H1 (cell line): ENCODE measurements at regions not wholly inside any gene's neighbourhood (a gene's known extent, or its start where the extent isn't known, plus 50 kb on each side); places are given as distances from the start of the nearest gene placed in this dataset.

ENCODE experiments used
- CTCF ChIA-PET: fragments of 300-600 bp; sonication (Branson Sonifier 250); formaldehyde crosslinking; loops from one replicate; lab custom pipeline; 2021; ENCODE audit not compliant: partially characterized antibody; lab: Charles Lee
- POLR2A ChIA-PET: fragments of 300-600 bp; sonication (Branson Sonifier 250); formaldehyde crosslinking; loops from one replicate; lab custom pipeline; 2021; ENCODE audit warnings: inconsistent platforms; ENCODE audit not compliant: partially characterized antibody; lab: Charles Lee
- DNase-seq, 2 experiments: peaks; one replicate each; pipeline versions ENCODE4 v3.0.0 to v3.0.0-alpha.2; 2010 to 2022; ENCODE audit warnings: low spot score in 2 of 2, low read depth in 1 of 2, mixed read lengths in 1 of 2
- FAIRE-seq: peaks from 2 replicates; lab custom pipeline; 2011; peaks lifted over from hg19 to GRCh38; lab: Jason Lieb, UNC
- H2AFZ ChIP-seq: 2 replicates; pipeline ENCODE4 v1.8.1; 2012; ENCODE audit warnings: low read length, inconsistent platforms
- H2AK5ac ChIP-seq: 2 replicates; pipeline ENCODE4 v1.6.1; 2013; ENCODE audit warnings: low read depth, low read length
- H2BK120ac ChIP-seq: replicated peaks from 2 replicates; pipeline ENCODE3; 2013; ENCODE audit warnings: low read depth, low read length, inconsistent platforms
- H2BK12ac ChIP-seq: 2 replicates; pipeline ENCODE4 v1.6.1; 2013; ENCODE audit warnings: low read depth, low read length
- H2BK15ac ChIP-seq: 2 replicates; pipeline ENCODE4 v1.6.1; 2013; ENCODE audit warnings: low read length
- H2BK20ac ChIP-seq: 2 replicates; pipeline ENCODE4 v1.6.1; 2013; ENCODE audit warnings: low read length
- H2BK5ac ChIP-seq: 2 replicates; pipeline ENCODE4 v1.6.1; 2013; ENCODE audit warnings: low read depth, low read length
- H3K14ac ChIP-seq: 2 replicates; pipeline ENCODE4 v1.6.1; 2013; ENCODE audit warnings: inconsistent platforms; ENCODE audit not compliant: insufficient read length
- H3K18ac ChIP-seq: 2 replicates; pipeline ENCODE4 v1.6.1; 2013; ENCODE audit warnings: low read length; ENCODE audit errors: extremely low read depth
- H3K23ac ChIP-seq: 2 replicates; pipeline ENCODE4 v1.6.1; 2013; ENCODE audit warnings: inconsistent platforms; ENCODE audit not compliant: insufficient read length
- H3K23me2 ChIP-seq: 2 replicates; pipeline ENCODE4 v1.6.1; 2013; ENCODE audit warnings: low read depth, low read length
- H3K27ac ChIP-seq: 2 replicates; pipeline ENCODE4 v1.6.1; 2011; ENCODE audit warnings: low read depth, low read length, inconsistent platforms
- H3K27me3 ChIP-seq, 4 experiments: replicated peaks in 1 of 4; 1 replicate in 1 of 4; 2 replicates in 3 of 4; pipeline versions ENCODE4 v1.6.1 to v1.8.1; 2011 to 2013; ENCODE audit warnings: low read length in 3 of 4, mild to moderate bottlenecking in 3 of 4, inconsistent platforms in 2 of 4, mixed read lengths in 2 of 4, moderate library complexity in 1 of 4; ENCODE audit not compliant: control insufficient read depth in 3 of 4, insufficient read depth in 3 of 4; ENCODE audit errors: extremely low read depth in 1 of 4
- H3K36me3 ChIP-seq, 4 experiments: 2 replicates each; pipeline versions ENCODE4 v1.6.1 to v1.8.1; 2011 to 2013; ENCODE audit warnings: mild to moderate bottlenecking in 4 of 4, low read length in 3 of 4, moderate library complexity in 2 of 4, control low read depth in 1 of 4, inconsistent platforms in 1 of 4; ENCODE audit not compliant: insufficient read depth in 4 of 4, control insufficient read depth in 2 of 4
- H3K4ac ChIP-seq: replicated peaks from 2 replicates; pipeline ENCODE3; 2013; ENCODE audit warnings: low read length, low read depth, mixed read lengths, inconsistent platforms; ENCODE audit not compliant: insufficient read length
- H3K4me1 ChIP-seq, 4 experiments: replicated peaks in 1 of 4; 1 replicate in 1 of 4; 2 replicates in 3 of 4; pipeline versions ENCODE4 v1.6.1 to v1.8.1; 2011 to 2013; ENCODE audit warnings: low read length in 3 of 4, inconsistent platforms in 2 of 4, mixed read lengths in 1 of 4; ENCODE audit not compliant: insufficient read depth in 4 of 4, control insufficient read depth in 3 of 4
- H3K4me2 ChIP-seq, 2 experiments: 2 replicates each; pipeline versions ENCODE4 v1.6.1 to v1.8.1; 2011 to 2013; ENCODE audit warnings: low read depth in 2 of 2, low read length in 2 of 2, control low read depth in 1 of 2, inconsistent platforms in 1 of 2, mild to moderate bottlenecking in 1 of 2; ENCODE audit not compliant: insufficient read depth in 1 of 2
- H3K4me3 ChIP-seq, 4 experiments: fragments of 200-600, 300-600 bp in 1 of 4; sonication (generic), shearing (Covaris generic), sonication (Bioruptor Twin) in 1 of 4; 2 replicates each; pipeline versions ENCODE4 v1.5.1 to v1.8.1; 2011 to 2016; ENCODE audit warnings: low read length in 4 of 4, low read depth in 3 of 4, control low read depth in 2 of 4, inconsistent platforms in 2 of 4, mild to moderate bottlenecking in 2 of 4, mixed read lengths in 1 of 4, moderate library complexity in 1 of 4; ENCODE audit not compliant: insufficient read depth in 2 of 4; ENCODE audit errors: extremely low read depth in 1 of 4
- H3K56ac ChIP-seq: replicated peaks from 2 replicates; pipeline ENCODE3; 2013; ENCODE audit warnings: low read depth, mild to moderate bottlenecking, mixed read lengths, low read length, inconsistent platforms; ENCODE audit not compliant: insufficient read length
- H3K79me1 ChIP-seq: 2 replicates; pipeline ENCODE4 v1.6.1; 2013; ENCODE audit warnings: low read depth, low read length, control low read depth
- H3K79me2 ChIP-seq, 2 experiments: 2 replicates each; pipeline versions ENCODE4 v1.6.1 to v1.8.1; 2012 to 2013; ENCODE audit warnings: low read length in 2 of 2, mild to moderate bottlenecking in 2 of 2, inconsistent platforms in 1 of 2; ENCODE audit not compliant: insufficient read depth in 2 of 2, control insufficient read depth in 1 of 2
- H3K9ac ChIP-seq, 4 experiments: replicated peaks in 1 of 4; 1 replicate in 1 of 4; 2 replicates in 3 of 4; pipeline versions ENCODE4 v1.6.1 to v1.8.1; 2011 to 2013; ENCODE audit warnings: low read depth in 3 of 4, low read length in 3 of 4, control low read depth in 2 of 4, mild to moderate bottlenecking in 2 of 4, moderate library complexity in 2 of 4, inconsistent platforms in 1 of 4; ENCODE audit errors: extremely low read depth in 1 of 4
- H3K9me3 ChIP-seq, 2 experiments: 2 replicates each; pipeline versions ENCODE4 v1.6.1 to v1.8.1; 2012 to 2013; ENCODE audit warnings: mild to moderate bottlenecking in 2 of 2, moderate library complexity in 2 of 2, control low read depth in 1 of 2, inconsistent platforms in 1 of 2, low read depth in 1 of 2, low read length in 1 of 2, mixed read lengths in 1 of 2; ENCODE audit not compliant: insufficient read depth in 2 of 2
- H4K20me1 ChIP-seq, 2 experiments: replicated peaks in 1 of 2; 2 replicates each; pipeline versions ENCODE3 to v1.8.1; 2011 to 2013; ENCODE audit warnings: inconsistent platforms in 2 of 2, low read length in 2 of 2, mild to moderate bottlenecking in 1 of 2; ENCODE audit not compliant: insufficient read depth in 2 of 2, control insufficient read depth in 1 of 2
- H4K5ac ChIP-seq: 2 replicates; pipeline ENCODE4 v1.6.1; 2013; ENCODE audit warnings: low read length, low read depth, mixed read lengths, inconsistent platforms; ENCODE audit not compliant: insufficient read length
- H4K8ac ChIP-seq: 2 replicates; pipeline ENCODE4 v1.8.0; 2013; ENCODE audit warnings: mild to moderate bottlenecking, moderate library complexity, low read length, inconsistent platforms; ENCODE audit not compliant: insufficient read depth; ENCODE audit errors: extremely low read depth
- H4K91ac ChIP-seq: replicated peaks from 2 replicates; pipeline ENCODE3; 2013; ENCODE audit warnings: low read length, mixed read lengths, inconsistent platforms; ENCODE audit not compliant: insufficient read length
- CBX8 ChIP-seq: fragments of 300-800, 300-1000 bp; sonication (generic); IDR thresholded peaks from 2 replicates; pipeline ENCODE4 v1.7.1; 2016; ENCODE audit warnings: low read depth, low read length, borderline replicate concordance
- GTF2F1 ChIP-seq: IDR thresholded peaks from 2 replicates; pipeline ENCODE4 v1.6.1; 2012; ENCODE audit warnings: low read depth, low read length, improper control_type of control experiment, borderline replicate concordance
- KDM5A ChIP-seq: fragments of 200-600 bp; IDR thresholded peaks from 2 replicates; pipeline ENCODE4 v1.7.1; 2012; ENCODE audit warnings: mild to moderate bottlenecking, low read length, inconsistent platforms, mixed read lengths
- NRF1 ChIP-seq: IDR thresholded peaks from 2 replicates; pipeline ENCODE4 v1.6.1; 2011; ENCODE audit warnings: mild to moderate bottlenecking, low read depth, low read length, improper control_type of control experiment
- POU5F1 ChIP-seq: IDR thresholded peaks from 2 replicates; pipeline ENCODE4 v1.6.1; 2011; ENCODE audit warnings: low read depth, mild to moderate bottlenecking, low read length, moderate library complexity
- RBBP5 ChIP-seq: IDR thresholded peaks from 2 replicates; pipeline ENCODE4 v1.7.1; 2012; ENCODE audit warnings: low read depth, mild to moderate bottlenecking, inconsistent platforms, low read length, moderate library complexity, borderline replicate concordance
- WGBS, 2 experiments: shearing (Covaris generic) in 1 of 2; methylation state at CpG; one replicate each; pipeline versions ENCODE4 v1.1.6 to v1.1.7; 2013 to 2015; ENCODE audit warnings: low lambda C conversion rate in 2 of 2, mixed read lengths in 2 of 2, inconsistent platforms in 1 of 2, low coverage in 1 of 2, missing lambda C conversion rate in 1 of 2; ENCODE audit not compliant: insufficient replicate concordance in 2 of 2, insufficient coverage in 1 of 2, insufficient read length in 1 of 2; ENCODE audit errors: extremely low coverage in 1 of 2, missing lambda C conversion rate in 1 of 2; 5-methylcytosine and 5-hydroxymethylcytosine counted together
- TF ChIP-seq, protein P1 (sequence below): IDR thresholded peaks from 2 replicates; pipeline ENCODE4 v1.6.1; 2012; ENCODE audit warnings: low read length, inconsistent platforms
- TF ChIP-seq, protein P2 (sequence below): IDR thresholded peaks from 2 replicates; pipeline ENCODE4 v1.6.1; 2012; ENCODE audit warnings: inconsistent platforms
- TF ChIP-seq, protein P3 (sequence below), 3 experiments: IDR thresholded peaks; 1 replicate in 2 of 3; 2 replicates in 1 of 3; pipeline versions ENCODE4 v1.5.1 to v1.6.1; 2011; ENCODE audit warnings: low read length in 3 of 3, mild to moderate bottlenecking in 3 of 3, inconsistent platforms in 2 of 3, low read depth in 1 of 3, moderate library complexity in 1 of 3; ENCODE audit not compliant: insufficient read depth in 1 of 3; ENCODE audit errors: control extremely low read depth in 1 of 3

DNA sequence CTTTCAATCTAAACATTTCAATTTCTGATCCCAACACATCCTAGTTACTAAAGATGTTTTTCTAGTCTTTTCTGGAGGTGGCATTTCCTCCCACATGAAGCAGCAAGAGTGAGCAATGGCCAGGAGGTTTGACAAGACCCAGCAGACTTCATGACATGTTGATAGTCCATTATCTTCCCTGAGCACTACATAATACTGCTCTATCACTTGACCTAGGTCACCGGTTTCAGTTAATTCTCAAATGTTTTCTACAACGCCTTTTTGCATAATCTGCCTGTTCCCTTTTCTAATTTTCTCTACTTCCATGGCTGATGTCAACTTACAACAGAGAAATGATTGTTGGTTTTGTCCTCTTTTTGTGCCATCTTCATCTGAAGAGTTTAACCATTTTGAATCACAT is 62.0 kb upstream of the GPRIN3 start:
- Histone ChIP-seq H3K18ac (no peak overlapping the region), H2BK120ac (no peak overlapping the region)
- no peak for TF ChIP-seq KDM5A
- TF ChIP-seq, protein P1, sequence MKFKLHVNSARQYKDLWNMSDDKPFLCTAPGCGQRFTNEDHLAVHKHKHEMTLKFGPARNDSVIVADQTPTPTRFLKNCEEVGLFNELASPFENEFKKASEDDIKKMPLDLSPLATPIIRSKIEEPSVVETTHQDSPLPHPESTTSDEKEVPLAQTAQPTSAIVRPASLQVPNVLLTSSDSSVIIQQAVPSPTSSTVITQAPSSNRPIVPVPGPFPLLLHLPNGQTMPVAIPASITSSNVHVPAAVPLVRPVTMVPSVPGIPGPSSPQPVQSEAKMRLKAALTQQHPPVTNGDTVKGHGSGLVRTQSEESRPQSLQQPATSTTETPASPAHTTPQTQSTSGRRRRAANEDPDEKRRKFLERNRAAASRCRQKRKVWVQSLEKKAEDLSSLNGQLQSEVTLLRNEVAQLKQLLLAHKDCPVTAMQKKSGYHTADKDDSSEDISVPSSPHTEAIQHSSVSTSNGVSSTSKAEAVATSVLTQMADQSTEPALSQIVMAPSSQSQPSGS: no peak
- TF ChIP-seq, protein P2, sequence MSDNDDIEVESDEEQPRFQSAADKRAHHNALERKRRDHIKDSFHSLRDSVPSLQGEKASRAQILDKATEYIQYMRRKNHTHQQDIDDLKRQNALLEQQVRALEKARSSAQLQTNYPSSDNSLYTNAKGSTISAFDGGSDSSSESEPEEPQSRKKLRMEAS: no peak
- TF ChIP-seq RBBP5: no peak
- no peak for TF ChIP-seq NRF1
- no peak for TF ChIP-seq POU5F1
- TF ChIP-seq, protein P3, sequence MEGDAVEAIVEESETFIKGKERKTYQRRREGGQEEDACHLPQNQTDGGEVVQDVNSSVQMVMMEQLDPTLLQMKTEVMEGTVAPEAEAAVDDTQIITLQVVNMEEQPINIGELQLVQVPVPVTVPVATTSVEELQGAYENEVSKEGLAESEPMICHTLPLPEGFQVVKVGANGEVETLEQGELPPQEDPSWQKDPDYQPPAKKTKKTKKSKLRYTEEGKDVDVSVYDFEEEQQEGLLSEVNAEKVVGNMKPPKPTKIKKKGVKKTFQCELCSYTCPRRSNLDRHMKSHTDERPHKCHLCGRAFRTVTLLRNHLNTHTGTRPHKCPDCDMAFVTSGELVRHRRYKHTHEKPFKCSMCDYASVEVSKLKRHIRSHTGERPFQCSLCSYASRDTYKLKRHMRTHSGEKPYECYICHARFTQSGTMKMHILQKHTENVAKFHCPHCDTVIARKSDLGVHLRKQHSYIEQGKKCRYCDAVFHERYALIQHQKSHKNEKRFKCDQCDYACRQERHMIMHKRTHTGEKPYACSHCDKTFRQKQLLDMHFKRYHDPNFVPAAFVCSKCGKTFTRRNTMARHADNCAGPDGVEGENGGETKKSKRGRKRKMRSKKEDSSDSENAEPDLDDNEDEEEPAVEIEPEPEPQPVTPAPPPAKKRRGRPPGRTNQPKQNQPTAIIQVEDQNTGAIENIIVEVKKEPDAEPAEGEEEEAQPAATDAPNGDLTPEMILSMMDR (IDR thresholded peaks at IDR 0.05; ENCODE audit: control extremely low read depth in 1 of 3, insufficient read depth in 1 of 3, low read depth in 1 of 3, low read length in 3 of 3): no peak
- no peak for TF ChIP-seq CBX8
- TF ChIP-seq GTF2F1: no peak

More for the DNA sequence above, 62.0 kb upstream of the GPRIN3 start:
- Histone ChIP-seq H2AFZ (no peak overlapping the region), H3K27me3 (no peaks in the 10 kb centered on the region), H3K4me3 (no peak overlapping the region), H2BK15ac (no peak overlapping the region), H4K20me1 (no peaks in the 10 kb centered on the region), H2AK5ac (no peak overlapping the region), H3K4me2 (no peak overlapping the region), H3K4ac (no peak overlapping the region), H3K56ac (no peak overlapping the region), H3K36me3 (no peaks in the 10 kb centered on the region), H3K14ac (no peak overlapping the region), H4K5ac (no peak overlapping the region), H3K23me2 (no peaks in the 10 kb centered on the region), H2BK20ac (no peak overlapping the region), H2BK5ac (no peak overlapping the region), H2BK12ac (no peak overlapping the region), H4K91ac (no peak overlapping the region), H3K79me2 (no peaks in the 10 kb centered on the region), H3K27ac (no peak overlapping the region), H3K9me3 (no peaks in the 10 kb centered on the region), H3K9ac (no peak overlapping the region), H3K23ac (no peak overlapping the region), H4K8ac (no peak overlapping the region), H3K4me1 (peaks cover 0 to 2% (median 0%) of the 10 kb centered on the region in 4 experiments; a peak in 1 of 7 replicates), H3K79me1 (no peaks in the 10 kb centered on the region)
- DNase-seq (no peak), FAIRE-seq (no peak)
- ChIA-PET POLR2A (no interaction called here), CTCF (interaction anchor here (0.8 kb wide), 1 partner anchor 44 kb away, joined by 3 read pairs; no protein-coding TSS in a partner anchor)
- WGBS, 2 experiments: 91% methylated on average over 2 of the region's 2 CpGs; no CpG with 5 or more reads in 1 of the 2 experiments
